SHP77 (cell line): ENCODE measurements at regions not wholly inside any gene's neighbourhood (a gene's known extent, or its start where the extent isn't known, plus 50 kb on each side); places are given as distances from the start of the nearest gene placed in this dataset.
"Not testable (repeated sequence)": the region's sequence is repeated elsewhere in the genome, so short reads cannot be mapped to it uniquely, and the experiment has no call there.

ENCODE experiments used
- DNase-seq, 2 experiments: peaks; one replicate each; lab custom pipeline; 2025; lab: John Stamatoyannopoulos, UW

GRCh38 chr14:49367696-49368095, 218.5 kb downstream of the RPS29 start:
- DNase-seq = no peak

GRCh38 chr14:49366416-49366815, 219.8 kb downstream of the RPS29 start:
- DNase-seq = no peak

GRCh38 chr14:49364752-49365117, 221.4 kb downstream of the RPS29 start:
- no peak for DNase-seq

DNA sequence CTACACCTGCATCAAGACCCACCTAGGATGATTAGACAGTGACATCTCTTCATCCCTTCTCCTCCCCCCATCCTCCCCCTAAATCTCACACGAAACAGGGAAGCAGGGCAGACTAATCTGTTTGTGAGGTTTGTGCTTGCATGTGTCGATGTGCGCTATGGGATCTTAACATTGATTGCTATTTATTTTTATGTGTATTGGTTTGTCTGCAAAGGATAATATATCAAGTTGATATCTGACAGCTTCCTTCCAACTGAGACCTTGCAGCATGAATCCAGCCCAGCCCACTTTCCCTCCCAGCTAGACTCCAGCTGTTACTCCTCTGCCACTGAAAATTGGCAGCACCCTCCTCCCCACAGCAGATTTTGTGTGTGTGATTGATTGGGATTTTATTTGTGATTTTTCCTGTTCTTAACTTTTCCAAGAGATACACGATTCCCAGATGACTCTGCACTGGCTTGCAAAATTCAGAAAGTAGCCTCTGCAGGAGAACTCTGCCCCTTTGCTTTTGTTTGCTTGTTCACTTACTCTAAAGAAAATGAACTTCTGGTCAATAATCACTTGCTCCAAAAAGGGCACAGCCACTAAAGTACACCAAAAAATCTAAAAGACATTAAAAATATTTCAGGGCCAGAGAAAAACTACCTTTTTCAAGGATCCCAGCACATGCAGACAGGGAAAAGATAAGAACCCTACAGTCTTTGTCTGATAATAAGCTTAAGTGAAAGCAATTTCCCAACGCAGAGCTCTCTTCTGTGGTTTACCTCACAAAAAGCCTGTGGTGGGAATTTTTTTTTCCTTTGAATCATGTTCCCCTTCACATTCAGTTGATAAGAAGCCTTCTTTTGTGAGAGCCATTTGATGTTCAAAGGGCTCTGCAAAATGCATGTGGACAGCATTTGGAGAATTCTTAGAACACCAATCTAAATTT, 222.1 kb downstream of the RPS29 start:
- no peak for DNase-seq

DNA sequence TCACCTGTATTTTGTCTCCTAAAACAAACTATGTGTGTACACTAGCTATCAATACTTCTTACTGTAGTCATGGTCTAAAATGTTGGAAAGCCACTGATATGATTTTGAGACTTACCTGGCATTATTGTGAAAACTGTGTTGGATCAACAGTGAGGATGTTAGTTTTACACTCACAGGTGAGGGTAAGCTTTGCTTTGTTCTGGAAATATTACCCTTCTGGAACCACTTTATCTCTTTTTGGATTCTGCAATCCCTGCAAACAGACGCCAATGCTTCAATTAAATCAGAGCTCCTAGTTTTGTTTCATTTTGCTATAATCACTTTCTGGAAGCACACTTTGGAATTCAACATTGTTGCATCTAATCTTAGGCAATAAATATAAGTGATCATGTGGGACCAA, 223.3 kb downstream of the RPS29 start:
- no peak for DNase-seq

DNA sequence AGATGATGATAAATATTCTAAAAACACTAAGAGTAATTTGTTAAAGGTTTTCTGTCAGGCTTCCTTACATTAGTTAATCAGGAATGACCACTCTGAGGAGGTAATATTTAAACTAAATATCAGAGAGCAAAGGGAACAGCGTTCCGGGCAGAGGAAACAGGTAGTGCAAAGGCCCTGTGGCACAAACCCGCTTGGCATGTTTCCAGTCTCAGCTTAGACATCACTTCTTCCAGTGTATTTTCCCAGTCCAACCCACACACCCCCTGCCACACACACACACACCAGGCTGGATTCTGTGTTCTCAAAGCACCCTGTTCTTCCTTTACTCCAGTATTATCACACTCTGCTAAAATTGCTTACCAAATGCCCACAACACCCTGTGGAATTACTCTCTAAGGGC, 247.1 kb downstream of the RPS29 start:
- no peak for DNase-seq

DNA sequence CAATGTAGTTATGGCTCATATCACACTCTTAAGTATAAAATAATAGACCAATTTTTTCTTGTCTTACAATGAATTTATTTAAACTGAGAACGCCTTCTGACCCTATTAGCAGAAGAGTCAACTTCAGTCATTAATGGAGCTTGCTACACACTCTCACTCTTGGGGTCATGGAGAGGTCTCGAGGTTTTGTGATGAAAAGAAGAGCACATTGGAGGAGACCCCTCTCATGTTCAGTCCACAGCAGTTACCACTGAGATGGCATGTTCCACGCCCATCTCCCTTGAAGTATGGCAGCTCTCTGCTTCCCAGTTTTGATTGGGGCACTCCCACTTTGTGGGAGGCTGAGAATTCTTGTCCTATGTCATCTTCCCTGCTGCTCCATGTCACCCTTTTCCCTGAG, 266.4 kb downstream of the RPS29 start:
- no peak for DNase-seq

GRCh38 chr14:49315570-49315969, 270.6 kb downstream of the RPS29 start:
- no peak for DNase-seq

GRCh38 chr14:49314737-49315136, 271.4 kb downstream of the RPS29 start:
- DNase-seq = no peak

DNA sequence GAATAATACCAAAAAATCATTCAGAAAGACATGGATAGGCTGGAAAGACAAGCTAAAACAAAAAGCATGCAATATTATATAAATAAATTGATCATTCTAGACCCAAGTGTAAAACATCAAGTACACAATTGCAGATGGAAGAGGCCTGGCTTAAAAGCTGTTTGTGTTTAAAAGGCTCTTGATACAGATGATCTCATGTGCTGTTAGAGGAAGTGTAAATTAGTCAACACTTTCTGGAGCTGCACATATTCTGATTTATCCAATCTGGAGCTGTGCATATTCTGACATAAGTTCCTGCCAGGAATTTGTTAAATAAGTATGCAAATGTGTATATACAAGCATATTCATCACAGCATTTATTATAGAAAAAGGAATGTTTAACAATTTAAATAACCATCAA, 273.1 kb downstream of the RPS29 start:
- DNase-seq = no peak

- DNase-seq = no peak
Measured at GRCh38 chr14:49310298-49310697, 275.9 kb downstream of the RPS29 start.

GRCh38 chr14:49306152-49306751, 279.9 kb downstream of the RPS29 start:
- peak; percentile 32 to 45 for DNase-seq

GRCh38 chr14:49303946-49304516, 282.1 kb downstream of the RPS29 start:
- no peak for DNase-seq

- DNase-seq = peak; percentile 73 to 91
Measured at GRCh38 chr14:49297102-49297501, 289.1 kb downstream of the RPS29 start.

- DNase-seq = no peak
Measured at GRCh38 chr14:49294621-49295148, 291.5 kb downstream of the RPS29 start.

DNA sequence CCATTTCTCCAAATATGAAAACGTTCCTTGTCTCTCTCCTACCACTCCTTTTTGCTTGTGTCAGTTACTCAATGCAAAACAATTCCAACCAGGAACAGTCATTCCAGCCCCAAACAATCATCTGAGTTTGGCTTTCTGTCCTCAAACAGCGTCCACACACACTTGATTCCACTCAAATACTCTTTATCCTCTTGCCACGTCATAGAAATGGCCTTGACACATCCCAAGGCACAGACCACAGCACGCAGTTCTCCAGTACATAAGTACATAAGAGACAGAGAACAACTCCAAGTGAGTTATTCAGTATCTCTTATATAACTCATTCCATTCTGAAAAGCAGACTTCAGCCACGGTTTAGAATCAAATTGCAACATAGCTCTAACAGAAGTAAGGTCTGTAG, 299.2 kb downstream of the RPS29 start:
- no peak for DNase-seq

DNA sequence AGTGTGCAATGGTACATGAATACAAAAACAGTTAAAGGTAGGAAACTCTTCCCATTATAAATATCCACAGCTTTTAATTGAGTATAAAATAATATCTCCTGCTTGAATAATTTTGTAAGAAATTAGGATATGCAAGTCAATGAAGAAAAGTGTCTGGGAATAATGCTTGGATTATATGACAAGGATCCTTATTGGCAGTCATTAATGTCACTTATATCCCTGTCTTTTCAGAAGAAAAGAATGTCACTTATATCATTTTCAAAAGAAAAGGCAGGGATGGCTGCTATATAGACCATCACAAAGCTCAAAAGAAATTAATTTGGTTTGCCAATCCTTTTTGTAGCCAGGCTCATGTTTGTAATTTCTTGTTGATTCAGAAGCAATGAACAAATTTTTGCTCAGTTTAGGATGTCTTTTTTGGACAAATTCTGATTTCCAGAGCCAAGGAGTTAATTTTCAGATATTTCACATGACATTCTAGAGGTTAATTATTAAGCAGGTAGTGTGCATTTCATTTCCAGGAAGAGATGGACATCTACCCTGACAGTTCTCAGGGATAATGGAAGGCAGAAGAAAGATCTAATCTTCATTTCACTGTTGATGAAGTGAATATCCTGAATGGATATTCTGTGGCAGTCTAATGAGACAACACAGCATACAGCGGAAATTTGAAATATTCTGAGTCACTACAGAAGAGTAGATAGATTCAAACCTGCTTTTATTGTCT, 299.8 kb downstream of the RPS29 start:
- no peak for DNase-seq

GRCh38 chr14:49280566-49280965, 305.6 kb downstream of the RPS29 start:
- no peak for DNase-seq

DNA sequence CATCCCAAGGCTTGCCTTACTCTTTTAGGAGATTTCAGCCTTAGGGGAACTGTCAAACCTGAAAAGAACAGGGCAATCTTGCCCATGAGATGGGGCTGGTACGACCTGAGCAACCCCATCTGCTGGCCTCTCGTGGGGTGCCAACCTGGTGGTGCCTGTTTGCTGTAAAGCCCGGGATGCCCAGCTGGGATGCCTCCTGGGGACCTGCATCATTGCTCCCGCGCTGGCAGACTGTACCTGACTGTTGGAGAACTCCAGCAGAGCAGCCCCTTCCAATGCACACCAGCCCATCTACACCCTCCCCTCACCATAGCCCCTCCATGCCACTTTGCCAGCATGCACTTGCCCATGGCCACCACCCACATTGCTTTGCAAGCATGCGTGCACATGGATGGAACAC, 335.7 kb downstream of the RPS29 start:
- DNase-seq = no peak

DNA sequence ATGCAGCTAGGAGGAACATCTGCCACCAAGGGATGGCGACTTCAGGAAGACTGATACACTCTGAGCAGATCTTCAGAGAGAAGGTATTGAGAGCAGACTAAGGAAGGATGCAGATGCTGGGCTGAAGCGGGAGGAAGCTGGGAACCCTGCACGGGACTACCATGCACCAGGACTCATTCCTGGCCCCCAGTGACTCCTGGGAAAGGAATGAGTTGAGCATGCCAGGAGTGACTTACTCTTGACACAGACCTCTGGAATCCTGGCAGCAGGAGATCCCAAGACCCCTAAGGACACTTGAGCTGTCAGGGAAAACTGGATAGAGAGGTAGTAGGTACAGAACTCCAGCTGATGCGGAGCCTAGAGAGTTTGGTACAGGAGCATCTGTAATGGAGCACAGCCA, 336.1 kb downstream of the RPS29 start:
- DNase-seq = no peak

DNA sequence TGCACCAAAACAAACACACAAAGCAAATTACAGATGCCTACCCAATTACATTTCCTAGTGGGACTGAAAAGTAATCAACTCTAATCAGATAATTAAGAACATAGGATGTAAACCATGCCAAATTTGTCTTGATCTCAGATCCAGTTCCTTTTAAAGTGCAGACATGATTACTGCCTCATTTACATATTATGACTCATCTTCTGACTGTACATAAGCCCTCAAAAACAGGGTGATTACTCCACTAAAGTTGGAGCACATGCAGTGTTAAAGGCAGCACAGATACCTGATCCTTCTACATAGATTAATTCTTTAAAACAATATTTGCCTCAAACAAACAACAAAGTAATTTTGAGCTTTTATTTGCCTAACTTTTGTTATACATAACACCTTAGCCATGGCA, 337.2 kb downstream of the RPS29 start:
- DNase-seq = no peak

DNA sequence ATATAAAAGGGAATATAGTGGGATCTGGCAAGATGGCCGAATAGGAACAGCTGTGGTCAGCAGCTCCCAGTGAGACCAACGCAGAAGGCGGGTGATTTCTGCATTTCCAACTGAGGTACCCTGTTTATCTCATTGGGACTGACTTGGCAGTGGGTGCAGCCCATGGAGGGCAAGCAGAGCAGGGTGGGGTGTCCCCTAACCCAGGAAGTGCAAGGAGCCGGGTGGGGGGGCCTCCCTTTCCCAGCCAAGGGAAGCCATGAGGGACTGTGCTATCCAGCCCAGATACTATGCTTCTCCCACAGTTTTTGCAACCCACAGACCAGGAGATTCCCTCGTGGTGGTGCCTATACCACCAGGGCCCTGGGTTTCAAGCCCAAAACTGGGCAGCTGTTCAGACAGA, 342.4 kb downstream of the RPS29 start:
- DNase-seq = not testable (repeated sequence)
